ENCODE measurements at regions not wholly inside any gene's neighbourhood (a gene's known extent, or its start where the extent isn't known, plus 50 kb on each side); places are given as distances from the start of the nearest gene placed in this dataset.
"Not testable (repeated sequence)": the region's sequence is repeated elsewhere in the genome, so short reads cannot be mapped to it uniquely, and the experiment has no call there.

GRCh38 chr12:107826276-107826675 lies 51.8 kb downstream of the ASCL4 start:
- DNase-seq = no peak

- DNase-seq = no peak
Measured at GRCh38 chr12:107829271-107829670, 54.8 kb downstream of the ASCL4 start.

- DNase-seq = no peak
Measured at GRCh38 chr12:107832441-107832840, 57.9 kb downstream of the ASCL4 start.

- no peak for DNase-seq
Measured at GRCh38 chr12:107840186-107840585, 65.7 kb downstream of the ASCL4 start.

- DNase-seq = no peak
Measured at GRCh38 chr12:107843351-107844311, 69.1 kb downstream of the ASCL4 start.

GRCh38 chr12:107844312-107844921 lies 69.9 kb downstream of the ASCL4 start:
- no peak for DNase-seq

GRCh38 chr12:107845226-107845979 lies 70.9 kb downstream of the ASCL4 start:
- DNase-seq = no peak

GRCh38 chr12:107845980-107846659 lies 71.6 kb downstream of the ASCL4 start:
- no peak for DNase-seq

GRCh38 chr12:107847430-107847829 lies 72.9 kb downstream of the ASCL4 start:
- DNase-seq = no peak

- DNase-seq = no peak
Measured at GRCh38 chr12:107847830-107848229, 73.3 kb downstream of the ASCL4 start.

- DNase-seq = no peak
Measured at GRCh38 chr12:107853479-107853878, 79.0 kb downstream of the ASCL4 start.

- DNase-seq = no peak
Measured at GRCh38 chr12:107855471-107855870, 81.0 kb downstream of the ASCL4 start.

- DNase-seq = no peak
Measured at GRCh38 chr12:107856096-107856495, 81.6 kb downstream of the ASCL4 start.

- no peak for DNase-seq
Measured at GRCh38 chr12:107857191-107857590, 82.7 kb downstream of the ASCL4 start.

- no peak for DNase-seq
Measured at GRCh38 chr12:107859367-107859766, 84.9 kb downstream of the ASCL4 start.

GRCh38 chr12:107864235-107864634 lies 89.7 kb downstream of the ASCL4 start:
- DNase-seq = no peak

GRCh38 chr12:107864727-107865126 lies 90.2 kb downstream of the ASCL4 start:
- not testable (repeated sequence) for DNase-seq

GRCh38 chr12:107873223-107873622 lies 98.7 kb downstream of the ASCL4 start:
- DNase-seq = no peak

GRCh38 chr12:107875786-107876185 lies 101.3 kb downstream of the ASCL4 start:
- no peak for DNase-seq

GRCh38 chr12:107884769-107885694 lies 110.5 kb downstream of the ASCL4 start:
- DNase-seq = no peak

- DNase-seq = no peak
Measured at GRCh38 chr12:107888789-107889188, 114.3 kb downstream of the ASCL4 start.

GRCh38 chr12:107891967-107892366 lies 117.5 kb downstream of the ASCL4 start:
- no peak for DNase-seq

Measured in activated CD4-positive, alpha-beta T cell treated with anti-CD3 and anti-CD28 coated beads for 1 hour (primary cell).